Loucy (cell line): ENCODE measurements at regions not wholly inside any gene's neighbourhood (a gene's known extent, or its start where the extent isn't known, plus 50 kb on each side); places are given as distances from the start of the nearest gene placed in this dataset.

Experiments
- H2AFZ ChIP-seq: fragments of 200-600 bp; sonication (generic); 2 replicates; pipeline ENCODE4 v1.6.0; 2016; ENCODE audit warnings: antibody characterized with exemption, mild to moderate bottlenecking, low read length, moderate library complexity
- H3F3A ChIP-seq: fragments of 200-600 bp; 2 replicates; pipeline ENCODE4 v1.6.0; 2016; ENCODE audit warnings: antibody characterized with exemption, low read depth, mild to moderate bottlenecking
- H3K27me3 ChIP-seq: fragments of 200-600 bp; sonication (generic); 2 replicates; pipeline ENCODE4 v1.6.1; 2014; ENCODE audit warnings: low read length, mild to moderate bottlenecking; ENCODE audit not compliant: insufficient read depth, poor library complexity, severe bottlenecking
- H3K36me3 ChIP-seq: fragments of 200-600 bp; sonication (generic); 2 replicates; pipeline ENCODE4 v1.6.1; 2016; ENCODE audit warnings: low read length; ENCODE audit not compliant: insufficient read depth
- H3K4me1 ChIP-seq: fragments of 200-600 bp; sonication (generic); 2 replicates; pipeline ENCODE4 v1.5.1; 2014; ENCODE audit warnings: low read length, mild to moderate bottlenecking; ENCODE audit not compliant: insufficient read depth, poor library complexity, severe bottlenecking
- H3K4me2 ChIP-seq: fragments of 200-600 bp; sonication (generic); 2 replicates; pipeline ENCODE4 v1.6.0; 2014; ENCODE audit warnings: antibody characterized with exemption, low read length, low read depth, mild to moderate bottlenecking; ENCODE audit not compliant: poor library complexity, severe bottlenecking
- H3K4me3 ChIP-seq: fragments of 200-600 bp; sonication (generic); 2 replicates; pipeline ENCODE4 v1.5.1; 2014; ENCODE audit warnings: low read length, mild to moderate bottlenecking, mixed read lengths; ENCODE audit not compliant: poor library complexity, severe bottlenecking
- H3K79me2 ChIP-seq: fragments of 200-600 bp; sonication (generic); 2 replicates; pipeline ENCODE4 v1.6.1; 2014; ENCODE audit warnings: low read length; ENCODE audit not compliant: insufficient read depth
- H3K9ac ChIP-seq: fragments of 200-600 bp; sonication (generic); 2 replicates; pipeline ENCODE4 v1.6.0; 2014; ENCODE audit warnings: mild to moderate bottlenecking, low read depth, low read length, moderate library complexity; ENCODE audit not compliant: poor library complexity, severe bottlenecking
- H3K9me2 ChIP-seq: fragments of 200-600 bp; sonication (generic); replicated peaks from 2 replicates; pipeline ENCODE4 v1.6.1; 2016; ENCODE audit warnings: low read depth, low read length, mixed read lengths
- H3K9me3 ChIP-seq: fragments of 200-600 bp; sonication (generic); 2 replicates; pipeline ENCODE4 v1.6.1; 2014; ENCODE audit warnings: mild to moderate bottlenecking, antibody characterized with exemption, low read length, low read depth; ENCODE audit not compliant: insufficient read depth
- H4K20me1 ChIP-seq: fragments of 200-600 bp; sonication (generic); 2 replicates; pipeline ENCODE4 v1.6.0; 2014; ENCODE audit warnings: antibody characterized with exemption, low read length, mild to moderate bottlenecking; ENCODE audit not compliant: insufficient read depth, poor library complexity, severe bottlenecking
- EZH2phosphoT487 ChIP-seq: fragments of 200-600 bp; IDR thresholded peaks from 2 replicates; pipeline ENCODE4 v1.6.1; 2018; ENCODE audit warnings: antibody characterized with exemption, mild to moderate bottlenecking, moderate library complexity, borderline replicate concordance
- TF ChIP-seq, protein P1 (sequence below): fragments of 200-600 bp; sonication (generic); conservative IDR thresholded peaks from 2 replicates; pipeline ENCODE4 v1.5.1; 2014; ENCODE audit warnings: mild to moderate bottlenecking, antibody characterized with exemption, low read length

DNA sequence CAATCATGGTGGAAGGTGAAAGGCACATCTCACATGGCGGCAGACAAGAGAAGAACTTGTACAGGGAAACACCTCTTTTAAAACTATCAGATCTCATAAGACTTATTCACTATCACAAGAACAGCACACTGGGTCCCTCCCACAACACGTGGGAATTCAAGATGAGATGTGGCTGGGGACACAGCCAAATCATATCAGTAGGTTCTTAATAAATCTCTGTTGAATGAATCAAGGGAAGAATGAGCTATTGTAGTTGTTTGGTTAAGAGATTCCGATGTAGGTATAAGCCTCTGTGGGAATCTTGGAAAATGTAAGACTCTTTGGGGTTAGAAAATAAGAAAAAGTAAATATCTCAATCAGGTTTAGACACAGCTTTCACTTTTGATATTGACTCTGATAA, 400.2 kb downstream of the KCNRG start:
- TF ChIP-seq, protein P1, sequence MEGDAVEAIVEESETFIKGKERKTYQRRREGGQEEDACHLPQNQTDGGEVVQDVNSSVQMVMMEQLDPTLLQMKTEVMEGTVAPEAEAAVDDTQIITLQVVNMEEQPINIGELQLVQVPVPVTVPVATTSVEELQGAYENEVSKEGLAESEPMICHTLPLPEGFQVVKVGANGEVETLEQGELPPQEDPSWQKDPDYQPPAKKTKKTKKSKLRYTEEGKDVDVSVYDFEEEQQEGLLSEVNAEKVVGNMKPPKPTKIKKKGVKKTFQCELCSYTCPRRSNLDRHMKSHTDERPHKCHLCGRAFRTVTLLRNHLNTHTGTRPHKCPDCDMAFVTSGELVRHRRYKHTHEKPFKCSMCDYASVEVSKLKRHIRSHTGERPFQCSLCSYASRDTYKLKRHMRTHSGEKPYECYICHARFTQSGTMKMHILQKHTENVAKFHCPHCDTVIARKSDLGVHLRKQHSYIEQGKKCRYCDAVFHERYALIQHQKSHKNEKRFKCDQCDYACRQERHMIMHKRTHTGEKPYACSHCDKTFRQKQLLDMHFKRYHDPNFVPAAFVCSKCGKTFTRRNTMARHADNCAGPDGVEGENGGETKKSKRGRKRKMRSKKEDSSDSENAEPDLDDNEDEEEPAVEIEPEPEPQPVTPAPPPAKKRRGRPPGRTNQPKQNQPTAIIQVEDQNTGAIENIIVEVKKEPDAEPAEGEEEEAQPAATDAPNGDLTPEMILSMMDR: no peak
- no peak for TF ChIP-seq EZH2phosphoT487
- no peaks in the 10 kb centered on the region for H3K27me3 ChIP-seq
- peaks cover 11% of the 10 kb centered on the region; the same call in 1 of the 2 replicates for H3K9me3 ChIP-seq

DNA sequence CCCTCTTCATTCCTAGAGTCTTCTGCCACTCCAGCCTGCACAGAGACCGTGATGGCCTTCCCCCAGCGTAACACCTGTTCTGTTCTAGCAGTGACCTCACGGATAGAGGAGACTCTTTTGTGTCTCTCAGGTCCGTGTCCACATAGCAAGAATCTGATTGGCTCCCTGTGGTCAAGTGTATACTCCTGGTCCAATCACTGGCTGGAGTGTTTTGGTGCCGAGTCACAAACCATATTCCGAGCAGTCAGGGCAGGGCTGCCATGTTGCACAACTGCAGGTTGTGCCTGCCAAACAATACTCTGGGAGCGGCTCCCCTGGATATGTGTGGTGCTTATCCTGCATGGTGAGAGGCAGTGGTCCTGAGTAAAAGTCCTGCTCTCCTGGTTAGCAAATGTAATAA, 402.4 kb downstream of the KCNRG start:
- peaks cover 2% of the 10 kb centered on the region for H3K4me1 ChIP-seq
- no peak overlapping the region for H2AFZ ChIP-seq
- H3K79me2 ChIP-seq: no peaks in the 10 kb centered on the region
- H3K9me2 ChIP-seq: no peaks in the 10 kb centered on the region
- peaks cover 22% of the 10 kb centered on the region; the same call in 1 of the 2 replicates for H3K36me3 ChIP-seq
- no peak overlapping the region for H3K4me2 ChIP-seq
- peaks cover 11% of the 10 kb centered on the region; the same call in 1 of the 2 replicates for H3K9me3 ChIP-seq
- H3F3A ChIP-seq: no peaks in the 10 kb centered on the region
- H3K4me3 ChIP-seq: no peak overlapping the region
- no peaks in the 10 kb centered on the region for H3K27me3 ChIP-seq
- no peak overlapping the region for H3K9ac ChIP-seq
- TF ChIP-seq EZH2phosphoT487: no peak
- TF ChIP-seq, protein P1: no peak
- no peaks in the 10 kb centered on the region for H4K20me1 ChIP-seq

More for the DNA sequence above, 400.2 kb downstream of the KCNRG start:
- no peak overlapping the region for H3K4me2 ChIP-seq
- H3K9me2 ChIP-seq: no peaks in the 10 kb centered on the region
- H3K36me3 ChIP-seq: peaks cover 22% of the 10 kb centered on the region; the same call in 1 of the 2 replicates
- H3K79me2 ChIP-seq: no peaks in the 10 kb centered on the region
- peaks cover 17% of the 10 kb centered on the region for H3K4me1 ChIP-seq
- no peak overlapping the region for H3K4me3 ChIP-seq
- no peaks in the 10 kb centered on the region for H3F3A ChIP-seq
- no peak overlapping the region for H3K9ac ChIP-seq
- no peak overlapping the region for H2AFZ ChIP-seq
- H4K20me1 ChIP-seq: no peaks in the 10 kb centered on the region

DNA sequence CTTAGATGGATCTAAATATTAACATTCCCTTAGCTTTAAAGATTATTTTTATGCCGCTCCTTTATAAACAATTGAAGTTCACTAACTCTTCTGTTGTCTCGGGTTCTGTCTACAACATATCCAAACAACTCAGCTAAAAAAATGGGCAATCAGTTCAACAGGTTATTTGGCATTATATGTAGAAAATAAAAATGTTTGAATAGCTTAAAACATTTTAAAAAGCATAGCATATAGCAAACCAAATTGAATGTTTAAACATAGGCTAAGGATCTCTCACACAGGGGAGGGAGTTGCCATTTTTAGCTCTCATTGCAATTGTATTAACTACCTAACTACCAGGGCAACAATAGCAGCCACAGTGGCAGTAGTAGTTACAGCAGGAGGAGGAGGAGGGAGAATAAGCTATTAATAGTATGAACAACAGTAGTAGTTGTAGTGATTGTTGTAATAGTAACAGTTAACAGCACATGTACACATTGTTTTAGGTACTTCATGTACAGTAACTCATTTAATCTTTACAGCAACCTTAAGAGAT, 404.2 kb downstream of the KCNRG start:
- Histone ChIP-seq H3K27me3 (no peaks in the 10 kb centered on the region), H3K4me1 (no peaks in the 10 kb centered on the region), H3K4me3 (no peak overlapping the region), H3F3A (no peaks in the 10 kb centered on the region), H3K9me3 (peaks cover 11% of the 10 kb centered on the region; the same call in 1 of the 2 replicates), H3K4me2 (no peak overlapping the region), H2AFZ (no peak overlapping the region), H3K9me2 (no peaks in the 10 kb centered on the region), H3K9ac (no peak overlapping the region), H3K79me2 (no peaks in the 10 kb centered on the region), H4K20me1 (no peaks in the 10 kb centered on the region), H3K36me3 (peaks cover 22% of the 10 kb centered on the region; the same call in 1 of the 2 replicates)
- no peak for TF ChIP-seq EZH2phosphoT487
- TF ChIP-seq, protein P1: no peak
